ENCODE measurements at regions not wholly inside any gene's neighbourhood (a gene's known extent, or its start where the extent isn't known, plus 50 kb on each side); places are given as distances from the start of the nearest gene placed in this dataset.

GRCh38 chr2:150101947-150102346, 385.5 kb downstream of the RND3 start:
- TF ChIP-seq ARNTL (CRISPR knock-in tag; IDR thresholded peaks at IDR 0.05; ENCODE audit: borderline replicate concordance, low read depth) (no peak), PATZ1 (CRISPR knock-in tag; IDR thresholded peaks at IDR 0.05; ENCODE audit: borderline replicate concordance) (no peak), RARB (CRISPR knock-in tag; IDR thresholded peaks at IDR 0.05) (no peak), TOX (CRISPR knock-in tag; IDR thresholded peaks at IDR 0.05; ENCODE audit: borderline replicate concordance) (no peak), ZC3H10 (CRISPR knock-in tag; IDR thresholded peaks at IDR 0.05) (no peak), CREB5 (CRISPR knock-in tag; IDR thresholded peaks at IDR 0.05; ENCODE audit: low read depth) (no peak), CSDC2 (CRISPR knock-in tag; IDR thresholded peaks at IDR 0.05) (no peak), ESRRG (CRISPR knock-in tag; IDR thresholded peaks at IDR 0.05) (no peak), ZNF8 (CRISPR knock-in tag; IDR thresholded peaks at IDR 0.05) (no peak), TSHZ2 (CRISPR knock-in tag; IDR thresholded peaks at IDR 0.05) (no peak), ZNF565 (CRISPR knock-in tag; conservative IDR thresholded peaks at IDR 0.05; ENCODE audit: low read depth) (no peak), OSR1 (CRISPR knock-in tag; IDR thresholded peaks at IDR 0.05) (no peak), TCF4 (CRISPR knock-in tag; IDR thresholded peaks at IDR 0.05; ENCODE audit: borderline replicate concordance) (no peak)

Measured in SK-N-SH treated with all-trans-retinoic acid at 6 μM for 48 hours (cell line).